ENCODE measurements at regions not wholly inside any gene's neighbourhood (a gene's known extent, or its start where the extent isn't known, plus 50 kb on each side); places are given as distances from the start of the nearest gene placed in this dataset.

DNA sequence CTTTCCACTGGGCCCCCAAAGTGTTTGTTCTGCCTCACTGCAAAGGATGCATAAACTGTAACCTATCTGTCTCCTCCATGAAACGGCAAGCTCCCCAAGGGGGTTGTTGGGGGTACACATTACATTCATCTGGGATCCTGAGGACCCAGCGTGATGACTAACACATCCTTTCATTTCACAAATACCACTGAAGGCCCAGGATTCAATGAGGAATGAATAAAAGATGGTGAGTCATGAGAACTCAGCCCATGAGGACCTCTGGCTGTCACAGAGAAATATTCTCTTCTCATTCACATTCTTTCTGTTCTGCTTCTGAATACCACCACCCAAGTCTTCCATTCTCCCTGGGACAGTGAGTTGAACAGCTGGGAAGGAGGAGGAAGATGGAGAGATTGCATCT, 149.8 kb downstream of the RBFOX3 start:
- TF ChIP-seq, protein P1, sequence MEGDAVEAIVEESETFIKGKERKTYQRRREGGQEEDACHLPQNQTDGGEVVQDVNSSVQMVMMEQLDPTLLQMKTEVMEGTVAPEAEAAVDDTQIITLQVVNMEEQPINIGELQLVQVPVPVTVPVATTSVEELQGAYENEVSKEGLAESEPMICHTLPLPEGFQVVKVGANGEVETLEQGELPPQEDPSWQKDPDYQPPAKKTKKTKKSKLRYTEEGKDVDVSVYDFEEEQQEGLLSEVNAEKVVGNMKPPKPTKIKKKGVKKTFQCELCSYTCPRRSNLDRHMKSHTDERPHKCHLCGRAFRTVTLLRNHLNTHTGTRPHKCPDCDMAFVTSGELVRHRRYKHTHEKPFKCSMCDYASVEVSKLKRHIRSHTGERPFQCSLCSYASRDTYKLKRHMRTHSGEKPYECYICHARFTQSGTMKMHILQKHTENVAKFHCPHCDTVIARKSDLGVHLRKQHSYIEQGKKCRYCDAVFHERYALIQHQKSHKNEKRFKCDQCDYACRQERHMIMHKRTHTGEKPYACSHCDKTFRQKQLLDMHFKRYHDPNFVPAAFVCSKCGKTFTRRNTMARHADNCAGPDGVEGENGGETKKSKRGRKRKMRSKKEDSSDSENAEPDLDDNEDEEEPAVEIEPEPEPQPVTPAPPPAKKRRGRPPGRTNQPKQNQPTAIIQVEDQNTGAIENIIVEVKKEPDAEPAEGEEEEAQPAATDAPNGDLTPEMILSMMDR (IDR thresholded peaks at IDR 0.05), result no peak
- DNase-seq (ENCODE audit: low spot score) (no peak), ATAC-seq (ENCODE audit: low FRiP score) (no peak)

GRCh38 chr17:79459846-79460245, 151.0 kb downstream of the RBFOX3 start:
- TF ChIP-seq, protein P1 (IDR thresholded peaks at IDR 0.05), result no peak
- no peak for ATAC-seq (ENCODE audit: low FRiP score)
- no peak for DNase-seq (ENCODE audit: low spot score)

DNA sequence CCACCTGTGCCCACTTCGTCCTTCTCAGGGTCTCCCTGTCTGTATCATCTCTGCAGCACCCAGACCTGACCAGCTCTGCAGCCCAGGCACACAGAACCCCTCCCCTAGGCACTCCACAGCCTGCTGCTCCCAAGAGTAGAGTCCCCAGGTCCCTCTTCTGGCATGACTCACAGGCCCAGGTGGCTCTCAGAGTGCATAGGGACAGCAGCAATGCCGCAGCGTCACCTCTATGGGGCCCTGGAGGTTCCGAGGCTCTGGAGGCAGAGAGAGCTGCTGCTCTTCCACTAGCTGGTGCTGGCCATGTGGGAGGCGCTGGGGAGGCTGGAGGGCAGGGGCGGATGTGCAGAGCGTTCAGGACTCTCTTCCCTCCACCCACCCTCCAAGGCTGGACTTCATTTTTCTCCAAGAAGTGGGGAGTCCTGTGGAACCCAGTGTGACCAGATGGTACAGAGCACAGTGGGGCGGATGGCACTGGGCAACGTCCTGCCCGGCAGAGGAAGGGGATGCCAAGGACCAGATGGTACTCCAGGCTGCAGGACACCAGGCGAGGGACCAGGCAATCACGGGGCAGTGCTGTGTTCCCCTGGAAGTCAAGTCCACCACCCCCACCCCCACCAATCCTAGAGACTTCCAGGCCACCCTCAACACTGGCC, 151.7 kb downstream of the RBFOX3 start:
- ATAC-seq (ENCODE audit: low FRiP score) (no peak), DNase-seq (ENCODE audit: low spot score) (no peak)
- TF ChIP-seq, protein P1 (IDR thresholded peaks at IDR 0.05), result no peak

- DNase-seq (ENCODE audit: low spot score) (no peak), ATAC-seq (ENCODE audit: low FRiP score) (no peak)
- TF ChIP-seq, protein P1 (IDR thresholded peaks at IDR 0.05), result no peak
These were observed 152.5 kb downstream of the RBFOX3 start for GRCh38 chr17:79458356-79458755.

GRCh38 chr17:79457889-79458288, 153.0 kb downstream of the RBFOX3 start:
- DNase-seq (ENCODE audit: low spot score), result no peak
- TF ChIP-seq, protein P1 (IDR thresholded peaks at IDR 0.05), result no peak
- ATAC-seq (ENCODE audit: low FRiP score), result no peak

DNA sequence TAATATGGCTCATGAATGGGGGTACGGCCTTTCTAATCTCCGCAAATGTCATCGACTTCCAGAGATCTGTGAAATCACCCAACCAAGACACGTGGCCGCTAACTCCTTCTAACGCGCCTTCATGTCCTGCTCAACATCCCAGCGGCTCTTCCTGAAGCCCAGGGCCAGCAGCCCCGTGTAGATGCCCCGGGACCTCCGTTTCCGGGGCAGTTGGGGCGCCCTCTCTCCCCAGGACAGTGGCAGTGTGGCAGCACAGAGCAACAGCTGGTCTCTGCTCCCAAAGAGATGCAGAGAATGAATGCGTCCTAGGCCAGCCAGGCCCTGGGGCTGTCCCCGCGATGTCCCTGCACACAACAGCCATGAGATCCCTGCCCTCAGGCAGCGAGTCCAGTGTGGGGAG, 153.5 kb downstream of the RBFOX3 start:
- no peak for DNase-seq (ENCODE audit: low spot score)
- TF ChIP-seq, protein P1 (IDR thresholded peaks at IDR 0.05), result no peak
- no peak for ATAC-seq (ENCODE audit: low FRiP score)

DNA sequence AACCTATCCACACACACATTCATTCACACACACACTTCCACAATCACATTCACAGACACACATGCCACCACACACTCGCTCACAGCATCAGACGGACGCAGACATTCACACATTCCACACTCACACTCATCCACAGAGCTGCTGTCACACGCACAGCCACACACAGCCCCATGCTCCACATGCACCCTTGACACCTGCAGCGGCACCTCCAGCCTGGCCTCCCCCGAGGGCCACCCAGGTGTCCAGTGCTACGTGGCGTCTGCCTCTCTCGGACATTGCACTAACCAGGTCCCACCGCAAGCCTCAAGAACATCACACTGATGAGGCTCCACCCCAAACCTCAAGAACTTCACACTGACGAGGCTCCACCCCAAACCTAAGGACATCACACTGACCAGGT, 155.2 kb downstream of the RBFOX3 start:
- DNase-seq (ENCODE audit: low spot score) (no peak), ATAC-seq (ENCODE audit: low FRiP score) (no peak)
- TF ChIP-seq, protein P1 (IDR thresholded peaks at IDR 0.05), result no peak
